Activated naive CD4-positive, alpha-beta T cell treated with anti-CD3 and anti-CD28 coated beads, Interleukin-2, amount 50 U/mL, for 72 hours (primary cell): ENCODE measurements at regions not wholly inside any gene's neighbourhood (a gene's known extent, or its start where the extent isn't known, plus 50 kb on each side); places are given as distances from the start of the nearest gene placed in this dataset.

Experiments used
- ATAC-seq, 2 donors: fragments of 150-1000 bp; cut with Tn5 transposase; 2 replicates each; pipeline ENCODE4 v1.10.0; 2021; ENCODE audit warnings: mild to moderate bottlenecking in 2 of 2, moderate library complexity in 2 of 2
- DNase-seq, 2 donors: peaks; one replicate each; pipeline ENCODE4 v3.0.0; 2021 to 2022; ENCODE audit warnings: low spot score in 2 of 2
- H3K27ac Mint-ChIP-seq, 2 donors: one replicate each; pipeline ENCODE4 v1.8.0; 2022; ENCODE audit warnings: mild to moderate bottlenecking in 2 of 2, mixed read lengths in 2 of 2
- H3K36me3 Mint-ChIP-seq, 2 donors: one replicate each; pipeline ENCODE4 v1.8.0; 2022; ENCODE audit warnings: mixed read lengths in 2 of 2
- H3K9me3 Mint-ChIP-seq, 2 donors: one replicate each; pipeline ENCODE4 v1.8.0; 2022; ENCODE audit warnings: mixed read lengths in 2 of 2

- Mint-ChIP-seq H3K9me3 (no peaks in the 10 kb centered on the region), H3K27ac (no peak overlapping the region), H3K36me3 (peaks cover 0 to 4% of the 10 kb centered on the region in 2 donors)
- ATAC-seq (no peak), DNase-seq (no peak)
Measured at GRCh38 chr3:107062787-107063186, 314.5 kb upstream of the CCDC54 start.

GRCh38 chr3:107063351-107063750 is 313.9 kb upstream of the CCDC54 start:
- Mint-ChIP-seq H3K9me3 (no peaks in the 10 kb centered on the region), H3K27ac (no peak overlapping the region), H3K36me3 (peaks cover 0 to 4% of the 10 kb centered on the region in 2 donors)
- ATAC-seq (no peak), DNase-seq (no peak)

- Mint-ChIP-seq H3K36me3 (peaks cover 0 to 4% of the 10 kb centered on the region in 2 donors), H3K9me3 (no peaks in the 10 kb centered on the region), H3K27ac (no peak overlapping the region)
- ATAC-seq (peak; percentile 56 to 74), DNase-seq (peak in 1 of 2 donors; percentile 72)
Measured at GRCh38 chr3:107064405-107065060, 312.7 kb upstream of the CCDC54 start.

GRCh38 chr3:107065094-107065861 is 312.0 kb upstream of the CCDC54 start:
- DNase-seq (no peak), ATAC-seq (peak in 1 of 2 donors; percentile 18)
- Mint-ChIP-seq H3K9me3 (no peaks in the 10 kb centered on the region), H3K36me3 (peaks cover 0 to 4% of the 10 kb centered on the region in 2 donors), H3K27ac (no peak overlapping the region)

GRCh38 chr3:107067421-107067820 is 309.8 kb upstream of the CCDC54 start:
- Mint-ChIP-seq H3K27ac (no peak overlapping the region), H3K36me3 (peaks cover 0 to 4% of the 10 kb centered on the region in 2 donors), H3K9me3 (no peaks in the 10 kb centered on the region)
- DNase-seq = no peak
- no peak for ATAC-seq

GRCh38 chr3:107068980-107069379 is 308.3 kb upstream of the CCDC54 start:
- DNase-seq (no peak), ATAC-seq (no peak)
- Mint-ChIP-seq H3K9me3 (no peaks in the 10 kb centered on the region), H3K36me3 (peaks cover 0 to 4% of the 10 kb centered on the region in 2 donors), H3K27ac (no peak overlapping the region)

GRCh38 chr3:107076946-107077345 is 300.3 kb upstream of the CCDC54 start:
- no peak for ATAC-seq
- Mint-ChIP-seq H3K9me3 (no peaks in the 10 kb centered on the region), H3K27ac (no peak overlapping the region), H3K36me3 (no peaks in the 10 kb centered on the region)
- DNase-seq = no peak

- Mint-ChIP-seq H3K27ac (no peak overlapping the region), H3K36me3 (no peaks in the 10 kb centered on the region), H3K9me3 (no peaks in the 10 kb centered on the region)
- no peak for DNase-seq
- no peak for ATAC-seq
Measured at GRCh38 chr3:107077391-107077790, 299.8 kb upstream of the CCDC54 start.

GRCh38 chr3:107082527-107082926 is 294.7 kb upstream of the CCDC54 start:
- no peaks in the 10 kb centered on the region for H3K9me3 Mint-ChIP-seq
- H3K36me3 Mint-ChIP-seq = no peaks in the 10 kb centered on the region
- ATAC-seq (no peak), DNase-seq (no peak)
- H3K27ac Mint-ChIP-seq = no peak overlapping the region

- no peak for DNase-seq
- no peak overlapping the region for H3K27ac Mint-ChIP-seq
- H3K9me3 Mint-ChIP-seq = no peaks in the 10 kb centered on the region
- ATAC-seq = no peak
- no peaks in the 10 kb centered on the region for H3K36me3 Mint-ChIP-seq
Measured at GRCh38 chr3:107085261-107085660, 292.0 kb upstream of the CCDC54 start.

GRCh38 chr3:107092121-107092520 is 285.1 kb upstream of the CCDC54 start:
- no peak for ATAC-seq
- DNase-seq = no peak
- Mint-ChIP-seq H3K36me3 (no peaks in the 10 kb centered on the region), H3K9me3 (no peaks in the 10 kb centered on the region), H3K27ac (no peak overlapping the region)

- H3K36me3 Mint-ChIP-seq = no peaks in the 10 kb centered on the region
- no peaks in the 10 kb centered on the region for H3K9me3 Mint-ChIP-seq
Measured at GRCh38 chr3:107098864-107099263, 278.4 kb upstream of the CCDC54 start.

GRCh38 chr3:107100137-107100536 is 277.1 kb upstream of the CCDC54 start:
- Mint-ChIP-seq H3K9me3 (no peaks in the 10 kb centered on the region), H3K27ac (no peak overlapping the region), H3K36me3 (no peaks in the 10 kb centered on the region)
- DNase-seq (no peak), ATAC-seq (no peak)

More at GRCh38 chr3:107098864-107099263, 278.4 kb upstream of the CCDC54 start:
- no peak for DNase-seq
- no peak overlapping the region for H3K27ac Mint-ChIP-seq
- no peak for ATAC-seq

- ATAC-seq = no peak
- no peak for DNase-seq
- Mint-ChIP-seq H3K9me3 (no peaks in the 10 kb centered on the region), H3K27ac (no peak overlapping the region), H3K36me3 (no peaks in the 10 kb centered on the region)
Measured at GRCh38 chr3:107100573-107100972, 276.7 kb upstream of the CCDC54 start.

GRCh38 chr3:107103786-107104185 is 273.5 kb upstream of the CCDC54 start:
- ATAC-seq (no peak), DNase-seq (no peak)
- no peak overlapping the region for H3K27ac Mint-ChIP-seq
- H3K9me3 Mint-ChIP-seq = peaks cover 0 to 6% of the 10 kb centered on the region in 2 donors
- H3K36me3 Mint-ChIP-seq = no peaks in the 10 kb centered on the region

- no peak overlapping the region for H3K27ac Mint-ChIP-seq
- H3K9me3 Mint-ChIP-seq = peaks cover 0 to 6% of the 10 kb centered on the region in 2 donors
- no peak for DNase-seq
- no peaks in the 10 kb centered on the region for H3K36me3 Mint-ChIP-seq
- ATAC-seq = no peak
Measured at GRCh38 chr3:107106316-107106715, 270.9 kb upstream of the CCDC54 start.

GRCh38 chr3:107106907-107107306 is 270.3 kb upstream of the CCDC54 start:
- DNase-seq = no peak
- no peaks in the 10 kb centered on the region for H3K36me3 Mint-ChIP-seq
- ATAC-seq = no peak
- no peak overlapping the region for H3K27ac Mint-ChIP-seq
- H3K9me3 Mint-ChIP-seq = peaks cover 0 to 6% of the 10 kb centered on the region in 2 donors
